ENCODE measurements at regions not wholly inside any gene's neighbourhood (a gene's known extent, or its start where the extent isn't known, plus 50 kb on each side); places are given as distances from the start of the nearest gene placed in this dataset.

GRCh38 chr3:74351213-74351612 lies 263.2 kb downstream of the CNTN3 start:
- no peak for TF ChIP-seq EP300 (IDR thresholded peaks at IDR 0.05; ENCODE audit: borderline replicate concordance in 1 of 2, low read depth in 1 of 2, low read length in 1 of 2)
- no peak for TF ChIP-seq CTCF (IDR thresholded peaks at IDR 0.05)
- no peak for TF ChIP-seq ZBTB33 (IDR thresholded peaks at IDR 0.05; ENCODE audit: borderline replicate concordance, low read depth)
- no peak for TF ChIP-seq MAX (IDR thresholded peaks at IDR 0.05; ENCODE audit: low read depth)
- no peak for TF ChIP-seq MXI1 (IDR thresholded peaks at IDR 0.05; ENCODE audit: low read depth, low read length)
- no peak for TF ChIP-seq IRF3 (IDR thresholded peaks at IDR 0.05; ENCODE audit: low read depth, low read length)
- TF ChIP-seq USF1 (IDR thresholded peaks at IDR 0.05; ENCODE audit: borderline replicate concordance, low read depth), result no peak
- TF ChIP-seq YY1 (IDR thresholded peaks at IDR 0.05; ENCODE audit: low read depth), result no peak
- no peak for TF ChIP-seq EZH2phosphoT487 (IDR thresholded peaks at IDR 0.05; ENCODE audit: borderline replicate concordance, low read depth)
- TF ChIP-seq POLR2AphosphoS5 (IDR thresholded peaks at IDR 0.05; ENCODE audit: low read depth, low read length), result no peak
- TF ChIP-seq USF2 (IDR thresholded peaks at IDR 0.05; ENCODE audit: borderline replicate concordance, low read depth, low read length), result no peak
- TF ChIP-seq TAF1 (IDR thresholded peaks at IDR 0.05; ENCODE audit: borderline replicate concordance, low read depth, low read length), result no peak
- TF ChIP-seq PBX3 (IDR thresholded peaks at IDR 0.05), result no peak
